22Rv1 (cell line): ENCODE measurements at regions not wholly inside any gene's neighbourhood (a gene's known extent, or its start where the extent isn't known, plus 50 kb on each side); places are given as distances from the start of the nearest gene placed in this dataset.

ENCODE experiments used
- CTCF ChIP-seq: fragments of 450-650 bp; IDR thresholded peaks from 2 replicates; pipeline ENCODE4 v1.5.1; 2017; ENCODE audit warnings: mild to moderate bottlenecking
- ZFX ChIP-seq: fragments of 450-650 bp; IDR thresholded peaks from 2 replicates; pipeline ENCODE4 v1.6.1; 2017; ENCODE audit warnings: antibody characterized with exemption, borderline replicate concordance

DNA sequence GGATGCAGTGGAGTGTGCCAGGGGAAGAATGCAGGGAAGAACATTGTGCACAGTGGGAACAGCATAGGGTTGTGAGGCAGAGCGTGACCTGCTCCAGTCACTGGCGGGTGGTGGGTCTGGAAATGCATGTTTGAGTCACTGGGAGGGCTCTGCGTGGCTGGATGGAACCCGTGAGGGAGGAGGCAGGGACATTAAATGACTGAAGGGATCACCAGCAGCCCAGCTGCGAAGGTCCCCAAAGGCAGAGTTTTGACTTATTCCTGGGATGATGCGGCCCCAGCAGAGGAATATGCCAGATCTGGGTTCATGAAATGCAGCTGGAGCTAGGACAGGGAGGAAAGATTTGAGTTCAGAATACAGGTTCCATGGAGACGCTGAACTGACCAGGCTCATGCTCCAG lies 104.0 kb upstream of the FGF3 start:
- no peak for TF ChIP-seq CTCF
- TF ChIP-seq ZFX, result no peak
